Keratinocyte (primary cell): ENCODE measurements at regions not wholly inside any gene's neighbourhood (a gene's known extent, or its start where the extent isn't known, plus 50 kb on each side); places are given as distances from the start of the nearest gene placed in this dataset.
A peak's percentile ranks its signal among the peaks of the same experiment; 100 is the strongest.

Experiments used
- DNase-seq: peaks from one replicate; pipeline ENCODE4 v3.0.0-alpha.2; 2011; ENCODE audit warnings: low read depth, missing footprints, low spot score
- FAIRE-seq: peaks from 2 replicates; lab custom pipeline; 2011; peaks lifted over from hg19 to GRCh38; lab: Jason Lieb, UNC
- H2AFZ ChIP-seq: 2 replicates; pipeline ENCODE4 v1.6.0; 2012; ENCODE audit warnings: low read length, control low read depth, inconsistent platforms; ENCODE audit not compliant: control insufficient read depth
- H3K27ac ChIP-seq: 2 replicates; pipeline ENCODE4 v1.5.1; 2011; ENCODE audit warnings: low read length; ENCODE audit not compliant: control insufficient read depth, insufficient read depth
- H3K27me3 ChIP-seq: 3 replicates; pipeline ENCODE4 v1.6.0; 2011; ENCODE audit warnings: low read length; ENCODE audit not compliant: control insufficient read depth, insufficient read depth; ENCODE audit errors: extremely low read depth
- H3K36me3 ChIP-seq, 2 experiments: 2 replicates in 1 of 2; 3 replicates in 1 of 2; pipeline ENCODE4 v1.5.1; 2011; ENCODE audit warnings: low read length in 2 of 2, mild to moderate bottlenecking in 1 of 2; ENCODE audit not compliant: control insufficient read depth in 2 of 2, insufficient read depth in 2 of 2; ENCODE audit errors: extremely low read depth in 1 of 2
- H3K4me1 ChIP-seq: 3 replicates; pipeline ENCODE4 v1.5.1; 2011; ENCODE audit warnings: low read length; ENCODE audit not compliant: control insufficient read depth, insufficient read depth; ENCODE audit errors: extremely low read depth
- H3K4me2 ChIP-seq: 3 replicates; pipeline ENCODE4 v1.6.0; 2011; ENCODE audit warnings: low read depth, low read length; ENCODE audit not compliant: control insufficient read depth, insufficient read depth; ENCODE audit errors: extremely low read depth
- H3K4me3 ChIP-seq, 3 experiments: fragments of 200-600 bp in 1 of 3; sonication (generic) in 1 of 3; 2 replicates in 2 of 3; 3 replicates in 1 of 3; pipeline ENCODE4 v1.5.1; 2011 to 2016; ENCODE audit warnings: low read length in 3 of 3, mild to moderate bottlenecking in 3 of 3, control low read depth in 2 of 3, inconsistent platforms in 1 of 3, low read depth in 1 of 3, mixed read lengths in 1 of 3, mixed run types in 1 of 3, moderate library complexity in 1 of 3; ENCODE audit not compliant: control insufficient read depth in 2 of 3, insufficient read depth in 2 of 3; ENCODE audit errors: extremely low read depth in 1 of 3
- H3K79me2 ChIP-seq: 2 replicates; pipeline ENCODE4 v1.6.0; 2012; ENCODE audit warnings: low read length; ENCODE audit not compliant: control insufficient read depth, insufficient read depth
- H3K9ac ChIP-seq: 3 replicates; pipeline ENCODE4 v1.6.0; 2011; ENCODE audit warnings: low read length; ENCODE audit not compliant: control insufficient read depth, insufficient read depth; ENCODE audit errors: extremely low read depth
- H3K9me1 ChIP-seq: 3 replicates; pipeline ENCODE4 v1.6.0; 2011; ENCODE audit warnings: low read length; ENCODE audit not compliant: control insufficient read depth, insufficient read depth; ENCODE audit errors: extremely low read depth
- H3K9me3 ChIP-seq: 2 replicates; pipeline ENCODE4 v1.5.1; 2012; ENCODE audit warnings: low read depth, low read length; ENCODE audit not compliant: control insufficient read depth
- H4K20me1 ChIP-seq: 3 replicates; pipeline ENCODE4 v1.6.0; 2011; ENCODE audit warnings: low read length; ENCODE audit not compliant: control insufficient read depth, insufficient read depth; ENCODE audit errors: extremely low read depth
- EZH2 ChIP-seq: IDR thresholded peaks from one replicate; pipeline ENCODE4 v1.6.1; 2012; ENCODE audit warnings: inconsistent platforms, mild to moderate bottlenecking, low read length, moderate library complexity
- dilution Hi-C: fragments of 300-500 bp; cut with MboI; formaldehyde crosslinking; loops from one replicate; pipeline ENCODE4 v1.7.0; 2020; ENCODE audit warnings: low sequenced_read_pairs; ENCODE audit not compliant: extremely low pct_ligation_motif_present
- TF ChIP-seq, protein P1 (sequence below), 3 experiments: IDR thresholded peaks in 1 of 3; conservative IDR thresholded peaks in 1 of 3; optimal IDR thresholded peaks in 1 of 3; 2 replicates in 2 of 3; 3 replicates in 1 of 3; pipeline versions ENCODE3 to v1.5.1; 2011; ENCODE audit warnings: low read length in 3 of 3, mild to moderate bottlenecking in 3 of 3, moderate library complexity in 2 of 3, control low read depth in 1 of 3, inconsistent platforms in 1 of 3; ENCODE audit not compliant: insufficient read depth in 2 of 3; ENCODE audit errors: extremely low read depth in 1 of 3

DNA sequence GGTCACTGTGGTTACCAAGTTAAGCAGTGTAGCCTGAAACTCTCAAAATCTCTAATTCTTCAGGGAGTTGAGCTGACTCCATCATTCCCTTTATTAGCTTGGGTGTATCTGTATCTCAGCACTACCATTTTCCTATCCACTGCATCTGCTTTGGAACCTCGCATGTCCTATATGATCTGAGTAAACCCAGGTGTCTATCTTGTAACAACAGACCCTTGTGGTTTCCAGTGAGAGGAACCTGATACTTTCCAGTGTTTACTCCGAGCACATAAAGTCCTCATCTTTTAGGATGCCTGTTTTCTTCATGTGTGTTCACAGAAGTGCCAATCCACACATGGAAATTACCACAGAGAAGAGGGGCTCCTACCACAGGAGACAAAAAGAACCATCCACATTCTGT lies 650.4 kb downstream of the LMO4 start:
- no peak overlapping the region for H3K9ac ChIP-seq
- H3K27me3 ChIP-seq = no peaks in the 10 kb centered on the region
- TF ChIP-seq, protein P1, sequence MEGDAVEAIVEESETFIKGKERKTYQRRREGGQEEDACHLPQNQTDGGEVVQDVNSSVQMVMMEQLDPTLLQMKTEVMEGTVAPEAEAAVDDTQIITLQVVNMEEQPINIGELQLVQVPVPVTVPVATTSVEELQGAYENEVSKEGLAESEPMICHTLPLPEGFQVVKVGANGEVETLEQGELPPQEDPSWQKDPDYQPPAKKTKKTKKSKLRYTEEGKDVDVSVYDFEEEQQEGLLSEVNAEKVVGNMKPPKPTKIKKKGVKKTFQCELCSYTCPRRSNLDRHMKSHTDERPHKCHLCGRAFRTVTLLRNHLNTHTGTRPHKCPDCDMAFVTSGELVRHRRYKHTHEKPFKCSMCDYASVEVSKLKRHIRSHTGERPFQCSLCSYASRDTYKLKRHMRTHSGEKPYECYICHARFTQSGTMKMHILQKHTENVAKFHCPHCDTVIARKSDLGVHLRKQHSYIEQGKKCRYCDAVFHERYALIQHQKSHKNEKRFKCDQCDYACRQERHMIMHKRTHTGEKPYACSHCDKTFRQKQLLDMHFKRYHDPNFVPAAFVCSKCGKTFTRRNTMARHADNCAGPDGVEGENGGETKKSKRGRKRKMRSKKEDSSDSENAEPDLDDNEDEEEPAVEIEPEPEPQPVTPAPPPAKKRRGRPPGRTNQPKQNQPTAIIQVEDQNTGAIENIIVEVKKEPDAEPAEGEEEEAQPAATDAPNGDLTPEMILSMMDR (optimal IDR thresholded peaks at IDR 0.05 in 1 of 3, IDR thresholded peaks at IDR 0.05 in 1 of 3, conservative IDR thresholded peaks at IDR 0.05 in 1 of 3; ENCODE audit: extremely low read depth in 1 of 3, insufficient read depth in 2 of 3, low read length in 3 of 3) = no peak
- no peak for TF ChIP-seq EZH2
- dilution Hi-C loops = no loop called here
- H3K27ac ChIP-seq = no peak overlapping the region
- DNase-seq (no peak), FAIRE-seq (peak; percentile 9)
- H3K36me3 ChIP-seq = no peaks in the 10 kb centered on the region
- H3K4me2 ChIP-seq = no peak overlapping the region
- H4K20me1 ChIP-seq = no peaks in the 10 kb centered on the region
- H3K9me1 ChIP-seq = no peaks in the 10 kb centered on the region
- H3K9me3 ChIP-seq = no peaks in the 10 kb centered on the region
- no peak overlapping the region for H3K4me3 ChIP-seq
- peaks cover 20% of the 10 kb centered on the region for H3K4me1 ChIP-seq
- H3K79me2 ChIP-seq = no peaks in the 10 kb centered on the region
- H2AFZ ChIP-seq = peak overlapping the region; percentile 50

DNA sequence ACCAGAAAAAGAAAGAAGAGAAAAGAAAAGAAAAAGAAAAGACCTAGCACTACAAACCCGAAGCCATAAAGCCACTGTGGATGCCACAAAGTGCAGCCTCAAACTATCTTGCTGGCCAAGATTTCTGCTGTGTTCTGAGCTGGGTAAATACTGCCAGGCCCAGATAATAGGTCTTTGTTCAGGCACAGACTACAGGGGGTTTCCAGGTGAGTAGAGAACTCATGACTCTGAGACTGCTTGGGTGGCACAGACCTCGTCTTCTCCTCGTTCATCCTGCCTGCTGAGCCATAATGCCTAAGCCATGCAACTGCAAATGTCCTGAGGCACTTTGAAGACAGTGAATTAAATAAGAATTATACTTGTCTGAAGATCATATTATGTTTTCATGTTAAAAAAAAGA lies 651.8 kb downstream of the LMO4 start:
- H3K4me2 ChIP-seq = no peak overlapping the region
- FAIRE-seq = peak; percentile 71

More for the DNA sequence above, 651.8 kb downstream of the LMO4 start:
- peaks cover 20% of the 10 kb centered on the region for H3K4me1 ChIP-seq
- no peaks in the 10 kb centered on the region for H3K36me3 ChIP-seq
- H3K27me3 ChIP-seq = no peaks in the 10 kb centered on the region
- H3K9ac ChIP-seq = no peak overlapping the region
- no peak overlapping the region for H3K4me3 ChIP-seq
- H4K20me1 ChIP-seq = no peaks in the 10 kb centered on the region
- no peaks in the 10 kb centered on the region for H3K79me2 ChIP-seq
- dilution Hi-C loops = no loop called here
- H3K27ac ChIP-seq = no peak overlapping the region
- no peak for DNase-seq
- H3K9me3 ChIP-seq = no peaks in the 10 kb centered on the region
- H2AFZ ChIP-seq = peak overlapping the region; percentile 45
- TF ChIP-seq EZH2 = no peak
- TF ChIP-seq, protein P1 (optimal IDR thresholded peaks at IDR 0.05 in 1 of 3, IDR thresholded peaks at IDR 0.05 in 1 of 3, conservative IDR thresholded peaks at IDR 0.05 in 1 of 3; ENCODE audit: extremely low read depth in 1 of 3, insufficient read depth in 2 of 3, low read length in 3 of 3) = no peak
- no peaks in the 10 kb centered on the region for H3K9me1 ChIP-seq
